Activated CD8-positive, alpha-beta T cell treated with anti-CD3 and anti-CD28 coated beads for 36 hours (primary cell): ENCODE measurements at regions not wholly inside any gene's neighbourhood (a gene's known extent, or its start where the extent isn't known, plus 50 kb on each side); places are given as distances from the start of the nearest gene placed in this dataset.
"Not testable (repeated sequence)": the region's sequence is repeated elsewhere in the genome, so short reads cannot be mapped to it uniquely, and the experiment has no call there.

Experiments used
- ATAC-seq: fragments of 200-7000 bp; cut with Tn5 transposase; one replicate; pipeline ENCODE4 v1.10.0; 2021; ENCODE audit warnings: mild to moderate bottlenecking, moderate library complexity
- CTCF ChIA-PET: fragments of 350-600 bp; sonication (Branson Sonifier 250); formaldehyde crosslinking; loops from one replicate; lab custom pipeline; 2021; ENCODE audit warnings: antibody characterized with exemption; lab: Charles Lee
- POLR2A ChIA-PET: fragments of 350-600 bp; sonication (Branson Sonifier 250); formaldehyde crosslinking; loops from one replicate; lab custom pipeline; 2021; ENCODE audit warnings: antibody characterized with exemption; lab: Charles Lee
- DNase-seq: peaks from one replicate; pipeline ENCODE4 v3.0.0-alpha.2; 2020
- H3K27ac Mint-ChIP-seq: one replicate; pipeline ENCODE4 v1.8.0; 2021; ENCODE audit warnings: mild to moderate bottlenecking, mixed read lengths
- H3K27me3 Mint-ChIP-seq: one replicate; pipeline ENCODE4 v1.8.0; 2021; ENCODE audit warnings: mixed read lengths
- H3K36me3 Mint-ChIP-seq: one replicate; pipeline ENCODE4 v1.8.0; 2021; ENCODE audit warnings: low read depth, mixed read lengths
- H3K4me1 Mint-ChIP-seq: one replicate; pipeline ENCODE4 v1.8.0; 2021; ENCODE audit warnings: low read depth, mixed read lengths
- H3K4me3 Mint-ChIP-seq: one replicate; pipeline ENCODE4 v1.8.0; 2021; ENCODE audit warnings: mild to moderate bottlenecking, moderate library complexity, mixed read lengths
- H3K9me3 Mint-ChIP-seq: one replicate; pipeline ENCODE4 v1.8.0; 2021; ENCODE audit warnings: mixed read lengths
- CTCF ChIP-seq: fragments of 200-600 bp; IDR thresholded peaks from one replicate; pipeline ENCODE4 v1.8.0; 2022; ENCODE audit warnings: antibody characterized with exemption, mild to moderate bottlenecking
- intact Hi-C: fragments of 100-400 bp; cut with micrococcal nuclease; formaldehyde crosslinking; loops from one replicate; pipeline ENCODE4 v1.10.0; 2022

- Mint-ChIP-seq H3K36me3 (no peaks in the 10 kb centered on the region), H3K27ac (no peak overlapping the region), H3K4me1 (peaks cover 11% of the 10 kb centered on the region), H3K9me3 (no peaks in the 10 kb centered on the region), H3K4me3 (no peak overlapping the region), H3K27me3 (no peaks in the 10 kb centered on the region)
- intact Hi-C loops = no loop called here
- TF ChIP-seq CTCF = no peak
- ChIA-PET POLR2A (no interaction called here), CTCF (no interaction called here)
- no peak for ATAC-seq
- DNase-seq = no peak
Observed at GRCh38 chr2:65605743-65606058, 173.3 kb upstream of the SPRED2 start.

- POLR2A ChIA-PET = no interaction called here
- H3K4me1 Mint-ChIP-seq = peaks cover 11% of the 10 kb centered on the region
- CTCF ChIA-PET = no interaction called here
- ATAC-seq = no peak
- TF ChIP-seq CTCF = no peak
- intact Hi-C loops = no loop called here
- no peak overlapping the region for H3K4me3 Mint-ChIP-seq
- H3K36me3 Mint-ChIP-seq = no peaks in the 10 kb centered on the region
- no peaks in the 10 kb centered on the region for H3K9me3 Mint-ChIP-seq
- no peak for DNase-seq
- H3K27me3 Mint-ChIP-seq = no peaks in the 10 kb centered on the region
- no peak overlapping the region for H3K27ac Mint-ChIP-seq
Observed at GRCh38 chr2:65605058-65605742, 172.8 kb upstream of the SPRED2 start.

GRCh38 chr2:65604246-65604645 is 171.8 kb upstream of the SPRED2 start:
- TF ChIP-seq CTCF = no peak
- ChIA-PET CTCF (no interaction called here), POLR2A (interaction anchor here (0.7 kb wide), 1 partner anchor 27 kb away, joined by 3 read pairs; no protein-coding TSS in a partner anchor)
- ATAC-seq (no peak), DNase-seq (no peak)
- Mint-ChIP-seq H3K9me3 (no peaks in the 10 kb centered on the region), H3K27ac (no peak overlapping the region), H3K36me3 (no peaks in the 10 kb centered on the region), H3K4me3 (no peak overlapping the region), H3K27me3 (no peaks in the 10 kb centered on the region), H3K4me1 (peaks cover 11% of the 10 kb centered on the region)
- intact Hi-C loops = no loop called here

GRCh38 chr2:65602603-65603235 is 170.3 kb upstream of the SPRED2 start:
- H3K9me3 Mint-ChIP-seq = no peaks in the 10 kb centered on the region
- H3K36me3 Mint-ChIP-seq = no peaks in the 10 kb centered on the region
- no peak overlapping the region for H3K27ac Mint-ChIP-seq
- TF ChIP-seq CTCF = no peak
- no peaks in the 10 kb centered on the region for H3K27me3 Mint-ChIP-seq
- no peak for ATAC-seq
- DNase-seq = no peak
- H3K4me3 Mint-ChIP-seq = no peak overlapping the region
- H3K4me1 Mint-ChIP-seq = peaks cover 11% of the 10 kb centered on the region
- ChIA-PET POLR2A (no interaction called here), CTCF (no interaction called here)
- intact Hi-C loops = no loop called here

- H3K36me3 Mint-ChIP-seq, H3K4me1 Mint-ChIP-seq, H3K27me3 Mint-ChIP-seq, POLR2A ChIA-PET, intact Hi-C loops, H3K9me3 Mint-ChIP-seq, ATAC-seq, H3K4me3 Mint-ChIP-seq, H3K27ac Mint-ChIP-seq, CTCF ChIA-PET, DNase-seq: not testable (repeated sequence)
Observed at GRCh38 chr2:65600871-65601270, 168.5 kb upstream of the SPRED2 start.

GRCh38 chr2:65600351-65600750 is 168.0 kb upstream of the SPRED2 start:
- H3K9me3 Mint-ChIP-seq, ATAC-seq, intact Hi-C loops, H3K36me3 Mint-ChIP-seq, H3K4me1 Mint-ChIP-seq, DNase-seq, CTCF ChIA-PET, H3K27me3 Mint-ChIP-seq, POLR2A ChIA-PET, H3K4me3 Mint-ChIP-seq, H3K27ac Mint-ChIP-seq: not testable (repeated sequence)
